GM12878 (cell line): ENCODE measurements at regions not wholly inside any gene's neighbourhood (a gene's known extent, or its start where the extent isn't known, plus 50 kb on each side); places are given as distances from the start of the nearest gene placed in this dataset.
A peak's percentile ranks its signal among the peaks of the same experiment; 100 is the strongest.

Experiments used
- CHD2 ChIP-seq: IDR thresholded peaks from 2 replicates; pipeline ENCODE4 v1.6.1; 2011; ENCODE audit warnings: low read depth, low read length, improper control_type of control experiment, borderline replicate concordance
- CHD4 ChIP-seq: fragments of 200-600 bp; sonication (generic); IDR thresholded peaks from 2 replicates; pipeline ENCODE4 v1.6.1; 2016; ENCODE audit warnings: mild to moderate bottlenecking
- FOXK2 ChIP-seq: fragments of 450-650 bp; IDR thresholded peaks from 2 replicates; pipeline ENCODE4 v1.6.1; 2017; ENCODE audit warnings: mild to moderate bottlenecking, moderate library complexity
- MAX ChIP-seq: IDR thresholded peaks from 2 replicates; pipeline ENCODE4 v1.6.1; 2012; ENCODE audit warnings: low read depth, low read length, improper control_type of control experiment
- NBN ChIP-seq: fragments of 450-650 bp; IDR thresholded peaks from 2 replicates; pipeline ENCODE4 v1.6.1; 2016
- NR2C1 ChIP-seq: fragments of 450-650 bp; IDR thresholded peaks from 2 replicates; pipeline ENCODE4 v1.6.1; 2017; ENCODE audit warnings: antibody characterized with exemption, mild to moderate bottlenecking, moderate library complexity
- POU2F2 ChIP-seq: IDR thresholded peaks from 3 replicates; pipeline ENCODE4 v1.6.1; 2011; ENCODE audit warnings: low read depth, mild to moderate bottlenecking, low read length, borderline replicate concordance
- RAD21 ChIP-seq: IDR thresholded peaks from 2 replicates; pipeline ENCODE4 v1.6.1; 2011; ENCODE audit warnings: mild to moderate bottlenecking, low read depth, low read length, moderate library complexity; ENCODE audit not compliant: insufficient read depth
- RAD51 ChIP-seq: fragments of 450-650 bp; IDR thresholded peaks from 2 replicates; pipeline ENCODE4 v1.6.1; 2016; ENCODE audit warnings: moderate library complexity, mild to moderate bottlenecking, inconsistent platforms
- RELA ChIP-seq: fragments of 450-650 bp; IDR thresholded peaks from 2 replicates; pipeline ENCODE4 v1.8.0; 2014; ENCODE audit warnings: borderline replicate concordance; ENCODE audit not compliant: partially characterized antibody
- SIN3A ChIP-seq: IDR thresholded peaks from 2 replicates; pipeline ENCODE4 v1.6.1; 2012; ENCODE audit warnings: low read depth, low read length, improper control_type of control experiment
- SUPT20H ChIP-seq: IDR thresholded peaks from 2 replicates; pipeline ENCODE4 v1.6.1; 2011; ENCODE audit warnings: low read depth, mild to moderate bottlenecking, low read length, moderate library complexity, borderline replicate concordance; ENCODE audit not compliant: control insufficient read depth
- ZBTB4 ChIP-seq: fragments of 450-650 bp; formaldehyde crosslinking; IDR thresholded peaks from 2 replicates; pipeline ENCODE4 v1.4.0; 2022; ENCODE audit warnings: mild to moderate bottlenecking, moderate library complexity
- TF ChIP-seq, protein P1 (sequence below): fragments of 450-650 bp; IDR thresholded peaks from 2 replicates; pipeline ENCODE4 v1.6.1; 2016; ENCODE audit warnings: mild to moderate bottlenecking, moderate library complexity, borderline replicate concordance
- TF ChIP-seq, protein P2 (sequence below): fragments of 450-650 bp; IDR thresholded peaks from 2 replicates; pipeline ENCODE4 v1.6.1; 2017; ENCODE audit warnings: antibody characterized with exemption, mild to moderate bottlenecking, moderate library complexity

DNA sequence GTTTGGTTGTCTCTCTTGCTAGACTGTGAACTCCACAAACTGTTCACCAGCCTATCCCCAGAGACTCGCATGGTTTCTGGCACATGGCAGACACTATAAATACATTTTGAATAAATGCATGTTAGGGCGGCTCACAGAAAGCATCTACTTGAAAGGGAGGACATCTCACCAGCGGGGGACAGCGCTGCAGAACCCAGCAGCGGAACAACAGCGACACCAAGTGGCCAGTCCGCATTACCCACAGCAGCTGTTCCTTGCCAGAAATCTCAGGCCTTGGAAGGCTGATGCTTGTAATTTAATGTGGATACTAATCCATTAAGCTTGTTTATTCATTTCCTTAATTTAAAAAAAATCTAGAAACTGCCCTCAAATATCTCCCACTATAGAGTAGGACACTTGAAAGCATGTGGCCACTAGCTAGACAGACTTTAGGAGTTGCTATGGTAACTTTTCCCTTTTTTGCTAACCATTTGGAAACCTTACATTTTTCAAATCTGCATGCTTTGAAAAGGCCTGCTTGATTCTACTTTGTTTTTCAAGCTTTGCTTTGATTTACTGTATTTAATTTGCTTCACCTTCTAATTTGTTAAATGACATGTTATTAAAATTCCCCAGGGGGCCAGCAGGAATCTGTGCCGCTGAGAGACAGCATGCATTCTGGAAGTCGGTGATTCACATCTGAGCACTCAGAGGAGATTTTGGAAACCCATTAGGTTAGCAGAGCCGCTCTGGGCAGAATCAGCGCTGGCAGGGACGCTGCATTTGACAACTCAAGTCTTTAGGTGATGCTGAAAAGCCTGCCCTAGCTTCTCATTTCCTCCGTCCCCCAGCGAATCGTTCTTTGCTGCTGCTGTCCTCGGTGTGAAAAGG lies 63.5 kb upstream of the SSX2IP start (continued):
- TF ChIP-seq MAX: no peak
- no peak for TF ChIP-seq NBN
- TF ChIP-seq SUPT20H: no peak
- TF ChIP-seq NR2C1: no peak
- TF ChIP-seq CHD2: no peak
- TF ChIP-seq CHD4: no peak
- TF ChIP-seq POU2F2: 0 out of 3 replicates have a peak, but pooled peaks have one; percentile 29
- no peak for TF ChIP-seq RELA
- TF ChIP-seq RAD21: peak; percentile 99
- TF ChIP-seq, protein P1, sequence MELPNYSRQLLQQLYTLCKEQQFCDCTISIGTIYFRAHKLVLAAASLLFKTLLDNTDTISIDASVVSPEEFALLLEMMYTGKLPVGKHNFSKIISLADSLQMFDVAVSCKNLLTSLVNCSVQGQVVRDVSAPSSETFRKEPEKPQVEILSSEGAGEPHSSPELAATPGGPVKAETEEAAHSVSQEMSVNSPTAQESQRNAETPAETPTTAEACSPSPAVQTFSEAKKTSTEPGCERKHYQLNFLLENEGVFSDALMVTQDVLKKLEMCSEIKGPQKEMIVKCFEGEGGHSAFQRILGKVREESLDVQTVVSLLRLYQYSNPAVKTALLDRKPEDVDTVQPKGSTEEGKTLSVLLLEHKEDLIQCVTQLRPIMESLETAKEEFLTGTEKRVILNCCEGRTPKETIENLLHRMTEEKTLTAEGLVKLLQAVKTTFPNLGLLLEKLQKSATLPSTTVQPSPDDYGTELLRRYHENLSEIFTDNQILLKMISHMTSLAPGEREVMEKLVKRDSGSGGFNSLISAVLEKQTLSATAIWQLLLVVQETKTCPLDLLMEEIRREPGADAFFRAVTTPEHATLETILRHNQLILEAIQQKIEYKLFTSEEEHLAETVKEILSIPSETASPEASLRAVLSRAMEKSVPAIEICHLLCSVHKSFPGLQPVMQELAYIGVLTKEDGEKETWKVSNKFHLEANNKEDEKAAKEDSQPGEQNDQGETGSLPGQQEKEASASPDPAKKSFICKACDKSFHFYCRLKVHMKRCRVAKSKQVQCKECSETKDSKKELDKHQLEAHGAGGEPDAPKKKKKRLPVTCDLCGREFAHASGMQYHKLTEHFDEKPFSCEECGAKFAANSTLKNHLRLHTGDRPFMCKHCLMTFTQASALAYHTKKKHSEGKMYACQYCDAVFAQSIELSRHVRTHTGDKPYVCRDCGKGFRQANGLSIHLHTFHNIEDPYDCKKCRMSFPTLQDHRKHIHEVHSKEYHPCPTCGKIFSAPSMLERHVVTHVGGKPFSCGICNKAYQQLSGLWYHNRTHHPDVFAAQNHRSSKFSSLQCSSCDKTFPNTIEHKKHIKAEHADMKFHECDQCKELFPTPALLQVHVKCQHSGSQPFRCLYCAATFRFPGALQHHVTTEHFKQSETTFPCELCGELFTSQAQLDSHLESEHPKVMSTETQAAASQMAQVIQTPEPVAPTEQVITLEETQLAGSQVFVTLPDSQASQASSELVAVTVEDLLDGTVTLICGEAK: no peak
- TF ChIP-seq ZBTB4 (CRISPR knock-in tag): no peak
- TF ChIP-seq RAD51: no peak
- no peak for TF ChIP-seq FOXK2
- TF ChIP-seq, protein P2, sequence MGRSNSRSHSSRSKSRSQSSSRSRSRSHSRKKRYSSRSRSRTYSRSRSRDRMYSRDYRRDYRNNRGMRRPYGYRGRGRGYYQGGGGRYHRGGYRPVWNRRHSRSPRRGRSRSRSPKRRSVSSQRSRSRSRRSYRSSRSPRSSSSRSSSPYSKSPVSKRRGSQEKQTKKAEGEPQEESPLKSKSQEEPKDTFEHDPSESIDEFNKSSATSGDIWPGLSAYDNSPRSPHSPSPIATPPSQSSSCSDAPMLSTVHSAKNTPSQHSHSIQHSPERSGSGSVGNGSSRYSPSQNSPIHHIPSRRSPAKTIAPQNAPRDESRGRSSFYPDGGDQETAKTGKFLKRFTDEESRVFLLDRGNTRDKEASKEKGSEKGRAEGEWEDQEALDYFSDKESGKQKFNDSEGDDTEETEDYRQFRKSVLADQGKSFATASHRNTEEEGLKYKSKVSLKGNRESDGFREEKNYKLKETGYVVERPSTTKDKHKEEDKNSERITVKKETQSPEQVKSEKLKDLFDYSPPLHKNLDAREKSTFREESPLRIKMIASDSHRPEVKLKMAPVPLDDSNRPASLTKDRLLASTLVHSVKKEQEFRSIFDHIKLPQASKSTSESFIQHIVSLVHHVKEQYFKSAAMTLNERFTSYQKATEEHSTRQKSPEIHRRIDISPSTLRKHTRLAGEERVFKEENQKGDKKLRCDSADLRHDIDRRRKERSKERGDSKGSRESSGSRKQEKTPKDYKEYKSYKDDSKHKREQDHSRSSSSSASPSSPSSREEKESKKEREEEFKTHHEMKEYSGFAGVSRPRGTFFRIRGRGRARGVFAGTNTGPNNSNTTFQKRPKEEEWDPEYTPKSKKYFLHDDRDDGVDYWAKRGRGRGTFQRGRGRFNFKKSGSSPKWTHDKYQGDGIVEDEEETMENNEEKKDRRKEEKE: no peak
- no peak for TF ChIP-seq SIN3A
